NCI-H345 treated with DMSO at 0.1 percent for 48 hours (cell line): ENCODE measurements at regions not wholly inside any gene's neighbourhood (a gene's known extent, or its start where the extent isn't known, plus 50 kb on each side); places are given as distances from the start of the nearest gene placed in this dataset.

ENCODE experiments used
- DNase-seq: peaks from one replicate; lab custom pipeline; 2025; ENCODE audit not compliant: unreplicated experiment; lab: John Stamatoyannopoulos, UW

- no peak for DNase-seq
These were observed 338.7 kb downstream of the SIPA1L2 start for GRCh38 chr1:232291261-232291660.

GRCh38 chr1:232290570-232290969 lies 339.4 kb downstream of the SIPA1L2 start:
- no peak for DNase-seq

GRCh38 chr1:232287676-232288569 lies 342.0 kb downstream of the SIPA1L2 start:
- no peak for DNase-seq

- DNase-seq: no peak
These were observed 344.8 kb downstream of the SIPA1L2 start for GRCh38 chr1:232285138-232285537.

GRCh38 chr1:232283864-232284263 lies 346.1 kb downstream of the SIPA1L2 start:
- no peak for DNase-seq

GRCh38 chr1:232282498-232282897 lies 347.4 kb downstream of the SIPA1L2 start:
- DNase-seq: no peak

GRCh38 chr1:232280910-232281309 lies 349.0 kb downstream of the SIPA1L2 start:
- no peak for DNase-seq

GRCh38 chr1:232279909-232280400 lies 350.0 kb downstream of the SIPA1L2 start:
- DNase-seq: no peak

GRCh38 chr1:232278925-232279324 lies 351.0 kb downstream of the SIPA1L2 start:
- DNase-seq: no peak

GRCh38 chr1:232276651-232277050 lies 353.3 kb downstream of the SIPA1L2 start:
- DNase-seq: no peak

GRCh38 chr1:232274999-232275710 lies 354.8 kb downstream of the SIPA1L2 start:
- DNase-seq: no peak

- DNase-seq: no peak
These were observed 355.6 kb downstream of the SIPA1L2 start for GRCh38 chr1:232274236-232274855.

- DNase-seq: no peak
These were observed 356.9 kb downstream of the SIPA1L2 start for GRCh38 chr1:232273011-232273410.

- no peak for DNase-seq
These were observed 357.8 kb downstream of the SIPA1L2 start for GRCh38 chr1:232271991-232272589.

- no peak for DNase-seq
These were observed 358.6 kb downstream of the SIPA1L2 start for GRCh38 chr1:232271299-232271698.

- DNase-seq: no peak
These were observed 359.9 kb downstream of the SIPA1L2 start for GRCh38 chr1:232269988-232270387.

GRCh38 chr1:232267837-232268598 lies 361.9 kb downstream of the SIPA1L2 start:
- DNase-seq: no peak

GRCh38 chr1:232267092-232267836 lies 362.7 kb downstream of the SIPA1L2 start:
- DNase-seq: no peak

- no peak for DNase-seq
These were observed 366.5 kb downstream of the SIPA1L2 start for GRCh38 chr1:232263452-232263851.

GRCh38 chr1:232262991-232263390 lies 366.9 kb downstream of the SIPA1L2 start:
- no peak for DNase-seq
